Stomach (tissue), 8 donors: ENCODE measurements at regions not wholly inside any gene's neighbourhood (a gene's known extent, or its start where the extent isn't known, plus 50 kb on each side); places are given as distances from the start of the nearest gene placed in this dataset.

ENCODE experiments used
- DNase-seq, 2 donors: peaks; one replicate each; pipeline versions ENCODE4 v3.0.0 to v3.0.0-alpha.2; 2013 to 2019
- H3K27ac ChIP-seq, 5 donors: fragments of 200-600 bp in 4 of 5; sonication (generic) in 4 of 5; one replicate each; pipeline ENCODE4 v1.5.1; 2013 to 2019; ENCODE audit warnings: mild to moderate bottlenecking in 1 of 5, moderate library complexity in 1 of 5
- H3K27me3 ChIP-seq, 3 donors: fragments of 200-600 bp; sonication (generic); one replicate each; pipeline ENCODE4 v1.5.1; 2017 to 2019; ENCODE audit warnings: mixed run types in 1 of 3
- H3K36me3 ChIP-seq, 4 donors: fragments of 200-600 bp; sonication (generic); 1 replicate in 3 of 4; 2 replicates in 1 of 4; pipeline ENCODE4 v1.5.1; 2016 to 2019
- H3K4me1 ChIP-seq, 4 donors: fragments of 200-600 bp; sonication (generic); one replicate each; pipeline ENCODE4 v1.5.1; 2016 to 2019
- H3K4me3 ChIP-seq, 4 donors: fragments of 200-600 bp; sonication (generic) in 3 of 4; one replicate each; pipeline ENCODE4 v1.5.1; 2016 to 2019; ENCODE audit warnings: mild to moderate bottlenecking in 1 of 4
- H3K9me3 ChIP-seq, 4 donors: fragments of 200-600 bp; sonication (generic); one replicate each; pipeline ENCODE4 v1.5.1; 2016 to 2019
- EP300 ChIP-seq: sonication (generic); formaldehyde crosslinking; IDR thresholded peaks from one replicate; pipeline ENCODE4 v1.6.1; 2017; ENCODE audit warnings: antibody characterized with exemption
- POLR2A ChIP-seq, 4 donors: fragments of 450-650 bp; IDR thresholded peaks; one replicate each; pipeline ENCODE4 v1.6.1; 2016; ENCODE audit warnings: antibody characterized with exemption in 4 of 4, control low read depth in 2 of 4, mild to moderate bottlenecking in 1 of 4, moderate library complexity in 1 of 4
- POLR2AphosphoS5 ChIP-seq, 3 donors: sonication (generic); formaldehyde crosslinking; IDR thresholded peaks; one replicate each; pipeline ENCODE4 v1.6.1; 2016; ENCODE audit warnings: antibody characterized with exemption in 3 of 3
- WGBS, 5 donors: extraction: QIAGEN DNeasy Blood & Tissue Kit in 3 of 5; methylation state at CpG; one replicate each; pipeline versions ENCODE4 v1.1.5 to v1.1.7; 2013 to 2018; 5-methylcytosine and 5-hydroxymethylcytosine counted together
- intact Hi-C: fragments of 100-400 bp; cut with DNase I; formaldehyde crosslinking; loops from one replicate; pipeline ENCODE4 v1.15.1; 2023; ENCODE audit warnings: low total_unique reads
- TF ChIP-seq, protein P1 (sequence below), 7 experiments: fragments of 450-650 bp in 4 of 7; fragments of 200-600 bp in 3 of 7; sonication (generic) in 3 of 7; IDR thresholded peaks; one replicate each; pipeline ENCODE4 v1.5.1; 2016 to 2019; ENCODE audit warnings: antibody characterized with exemption in 7 of 7, control low read depth in 2 of 7, mild to moderate bottlenecking in 1 of 7
- donor health status: healthy with polysubstance abuse.
- donor health status: Bipolar disorder and iron deficiency.
- donor health status: healthy.

DNA sequence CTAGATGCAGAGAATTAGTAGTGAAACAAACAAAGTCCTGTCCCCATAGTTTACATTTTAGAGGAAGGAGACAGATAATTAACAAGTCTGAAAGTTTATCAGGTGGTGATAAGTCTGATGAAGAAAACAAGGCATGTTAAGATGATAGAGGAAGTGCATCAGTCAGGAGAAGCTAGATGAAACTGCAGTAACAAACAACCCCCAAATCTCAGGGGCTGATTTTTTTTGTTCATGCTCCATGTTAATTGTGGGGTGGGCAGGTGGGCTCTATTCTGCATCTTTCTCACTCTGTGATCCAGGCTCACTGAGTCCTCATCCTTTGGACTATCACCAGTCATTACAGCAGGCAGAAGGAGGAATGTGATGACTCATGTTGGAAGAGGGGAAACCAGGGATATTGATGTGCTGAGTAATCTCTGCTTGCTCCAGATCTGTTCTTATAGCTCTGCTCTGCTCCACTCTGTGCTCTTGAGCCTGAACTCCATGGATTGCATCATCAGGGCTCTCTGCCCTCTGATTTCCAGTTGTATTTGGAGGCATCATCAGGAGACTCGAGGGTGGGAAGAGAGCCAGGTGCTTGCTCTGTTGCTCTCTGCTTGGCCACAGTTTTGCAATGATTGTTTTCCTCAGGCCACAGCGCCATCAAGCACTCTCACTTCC is 166.9 kb downstream of the IER5 start:
- peaks cover 0 to 20% (median 3%) of the 10 kb centered on the region in 3 donors for H3K27me3 ChIP-seq
- no peak for DNase-seq
- peaks cover 0 to 22% (median 11%) of the 10 kb centered on the region in 4 donors for H3K9me3 ChIP-seq
- peaks cover 0 to 15% (median 6%) of the 10 kb centered on the region in 4 donors for H3K4me1 ChIP-seq
- intact Hi-C loops, result no loop called here
- no peak overlapping the region for H3K4me3 ChIP-seq
- no peak for TF ChIP-seq POLR2AphosphoS5 (IDR thresholded peaks at IDR 0.05)
- TF ChIP-seq, protein P1, sequence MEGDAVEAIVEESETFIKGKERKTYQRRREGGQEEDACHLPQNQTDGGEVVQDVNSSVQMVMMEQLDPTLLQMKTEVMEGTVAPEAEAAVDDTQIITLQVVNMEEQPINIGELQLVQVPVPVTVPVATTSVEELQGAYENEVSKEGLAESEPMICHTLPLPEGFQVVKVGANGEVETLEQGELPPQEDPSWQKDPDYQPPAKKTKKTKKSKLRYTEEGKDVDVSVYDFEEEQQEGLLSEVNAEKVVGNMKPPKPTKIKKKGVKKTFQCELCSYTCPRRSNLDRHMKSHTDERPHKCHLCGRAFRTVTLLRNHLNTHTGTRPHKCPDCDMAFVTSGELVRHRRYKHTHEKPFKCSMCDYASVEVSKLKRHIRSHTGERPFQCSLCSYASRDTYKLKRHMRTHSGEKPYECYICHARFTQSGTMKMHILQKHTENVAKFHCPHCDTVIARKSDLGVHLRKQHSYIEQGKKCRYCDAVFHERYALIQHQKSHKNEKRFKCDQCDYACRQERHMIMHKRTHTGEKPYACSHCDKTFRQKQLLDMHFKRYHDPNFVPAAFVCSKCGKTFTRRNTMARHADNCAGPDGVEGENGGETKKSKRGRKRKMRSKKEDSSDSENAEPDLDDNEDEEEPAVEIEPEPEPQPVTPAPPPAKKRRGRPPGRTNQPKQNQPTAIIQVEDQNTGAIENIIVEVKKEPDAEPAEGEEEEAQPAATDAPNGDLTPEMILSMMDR (IDR thresholded peaks at IDR 0.05), result no peak
- TF ChIP-seq POLR2A (IDR thresholded peaks at IDR 0.05), result no peak
- TF ChIP-seq EP300, result no peak
- no peaks in the 10 kb centered on the region for H3K36me3 ChIP-seq
- WGBS, 5 donors, result 67 to 78% (median 72%) methylated on average over 2 of the region's 2 CpGs
- no peak overlapping the region for H3K27ac ChIP-seq

DNA sequence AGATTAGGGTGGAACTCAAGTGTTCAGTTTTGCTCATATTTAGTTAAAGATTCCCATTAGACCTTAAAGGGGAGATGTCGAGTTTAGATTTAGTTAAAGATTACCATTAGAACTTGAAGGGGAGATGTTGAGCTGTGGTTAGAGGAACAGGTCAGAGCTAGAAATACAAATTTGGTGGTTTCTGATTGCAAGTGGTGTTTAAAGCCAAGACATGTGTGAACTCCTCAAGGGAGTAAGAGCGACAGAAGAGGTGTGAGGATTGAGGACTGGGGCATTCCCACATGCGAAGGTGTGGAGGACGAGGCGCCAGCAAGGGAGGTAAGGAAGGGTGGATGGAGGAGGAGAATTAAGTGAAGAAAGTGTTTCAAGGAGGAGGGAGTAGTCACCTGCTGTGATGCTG is 168.6 kb downstream of the IER5 start:
- intact Hi-C loops, result no loop called here
- no peaks in the 10 kb centered on the region for H3K36me3 ChIP-seq

DNA sequence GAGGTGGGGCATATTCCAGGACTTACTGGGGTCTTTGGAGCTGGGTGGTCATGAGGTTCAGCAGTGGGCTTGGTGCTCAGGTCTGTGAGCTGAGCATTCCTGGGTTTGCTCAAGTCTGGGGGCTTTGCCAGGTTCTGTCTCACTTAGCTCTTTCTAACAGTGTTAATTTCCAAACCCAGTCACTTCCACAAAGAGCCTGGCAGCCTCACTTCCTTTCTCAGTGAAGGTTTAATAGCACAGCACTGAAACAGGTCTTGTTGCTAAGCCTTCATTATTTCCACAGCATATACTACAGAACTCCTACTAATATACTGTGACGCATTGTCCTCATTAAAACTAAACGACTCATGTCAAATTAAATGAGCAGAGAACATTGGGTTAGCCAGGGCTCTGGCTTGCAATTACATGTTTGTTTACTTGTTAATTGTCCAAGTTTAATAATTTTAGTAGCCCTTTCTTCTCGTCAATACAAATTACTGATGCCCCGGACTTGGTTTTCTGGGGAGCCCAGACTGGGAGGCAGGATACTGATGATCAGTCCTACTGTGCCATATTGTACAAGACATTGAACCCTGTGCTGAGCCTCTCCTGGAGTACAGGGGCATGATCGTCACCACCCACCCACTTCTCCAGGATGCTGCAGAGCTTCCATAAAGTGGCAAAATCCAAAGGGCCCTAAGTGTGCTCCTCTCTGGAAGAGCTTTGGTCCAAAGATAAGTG is 170.7 kb downstream of the IER5 start:
- DNase-seq, result no peak
- TF ChIP-seq POLR2AphosphoS5 (IDR thresholded peaks at IDR 0.05), result no peak
- TF ChIP-seq POLR2A (IDR thresholded peaks at IDR 0.05), result no peak
- TF ChIP-seq, protein P1 (IDR thresholded peaks at IDR 0.05), result no peak
- TF ChIP-seq EP300, result no peak
- Histone ChIP-seq H3K27ac (no peak overlapping the region), H3K4me3 (no peak overlapping the region), H3K9me3 (peaks cover 0 to 19% (median 9%) of the 10 kb centered on the region in 4 donors), H3K4me1 (no peaks in the 10 kb centered on the region), H3K27me3 (peaks cover 0 to 25% (median 3%) of the 10 kb centered on the region in 3 donors), H3K36me3 (no peaks in the 10 kb centered on the region)
- intact Hi-C loops, result no loop called here
- 64 to 75% (median 70%) methylated on average over 5 of the region's 5 CpGs for WGBS, 5 donors

More for the DNA sequence above, 168.6 kb downstream of the IER5 start:
- H3K27ac ChIP-seq, result no peak overlapping the region
- H3K9me3 ChIP-seq, result peaks cover 0 to 22% (median 11%) of the 10 kb centered on the region in 4 donors
- no peak overlapping the region for H3K4me3 ChIP-seq
- 56 to 77% (median 75%) methylated on average over 5 of the region's 5 CpGs for WGBS, 5 donors
- DNase-seq, result no peak
- H3K4me1 ChIP-seq, result no peaks in the 10 kb centered on the region
- H3K27me3 ChIP-seq, result peaks cover 0 to 20% (median 3%) of the 10 kb centered on the region in 3 donors
- TF ChIP-seq POLR2A (IDR thresholded peaks at IDR 0.05), result no peak
- TF ChIP-seq, protein P1 (IDR thresholded peaks at IDR 0.05), result no peak
- no peak for TF ChIP-seq POLR2AphosphoS5 (IDR thresholded peaks at IDR 0.05)
- no peak for TF ChIP-seq EP300

DNA sequence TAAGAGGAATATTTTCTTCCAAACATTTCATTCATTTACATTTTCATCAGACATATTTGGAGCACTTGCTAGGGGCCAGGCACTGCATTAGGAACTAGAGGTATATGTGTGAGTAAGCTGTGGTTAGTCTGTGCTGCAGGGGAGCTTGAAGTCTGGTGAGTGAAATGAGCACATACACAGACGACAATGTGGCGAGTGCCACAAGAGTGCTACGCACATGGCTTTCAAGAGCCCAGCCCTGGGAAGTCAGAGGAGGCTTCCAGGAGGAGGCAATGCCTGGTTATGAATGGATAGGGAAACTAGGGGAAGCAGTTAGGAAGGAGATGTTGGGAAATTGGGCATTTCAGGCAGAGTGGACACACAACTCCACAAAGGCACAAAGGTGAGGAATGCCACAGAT is 171.8 kb downstream of the IER5 start:
- Histone ChIP-seq H3K4me3 (no peak overlapping the region), H3K36me3 (no peaks in the 10 kb centered on the region), H3K9me3 (peaks cover 0 to 8% (median 4%) of the 10 kb centered on the region in 4 donors), H3K27me3 (peaks cover 0 to 25% (median 3%) of the 10 kb centered on the region in 3 donors), H3K27ac (no peak overlapping the region), H3K4me1 (no peaks in the 10 kb centered on the region)
- TF ChIP-seq, protein P1 (IDR thresholded peaks at IDR 0.05), result no peak
- TF ChIP-seq POLR2AphosphoS5 (IDR thresholded peaks at IDR 0.05) (no peak), EP300 (no peak), POLR2A (IDR thresholded peaks at IDR 0.05) (no peak)
- WGBS, 5 donors, result 64 to 93% (median 84%) methylated on average over 3 of the region's 3 CpGs
- no peak for DNase-seq
- intact Hi-C loops, result no loop called here
